H9 (cell line): ENCODE measurements at regions not wholly inside any gene's neighbourhood (a gene's known extent, or its start where the extent isn't known, plus 50 kb on each side); places are given as distances from the start of the nearest gene placed in this dataset.

Experiments used
- DNase-seq: peaks from one replicate; pipeline ENCODE4 v3.0.0-alpha.2; 2017
- H2AFZ ChIP-seq: one replicate; pipeline ENCODE4 v1.6.1; 2013; ENCODE audit warnings: mild to moderate bottlenecking, low read length, control low read depth, moderate library complexity
- H2AK5ac ChIP-seq: 2 replicates; pipeline ENCODE4 v1.6.1; 2013; ENCODE audit warnings: low read length, control low read depth, mixed read lengths; ENCODE audit not compliant: insufficient read length
- H2BK120ac ChIP-seq: one replicate; pipeline ENCODE4 v1.6.1; 2013; ENCODE audit warnings: low read depth, mild to moderate bottlenecking, low read length, control low read depth, inconsistent platforms; ENCODE audit not compliant: poor library complexity, severe bottlenecking
- H2BK12ac ChIP-seq: 2 replicates; pipeline ENCODE4 v1.6.1; 2013; ENCODE audit warnings: low read length, control low read depth, mixed read lengths, low read depth; ENCODE audit not compliant: insufficient read length
- H2BK15ac ChIP-seq: 2 replicates; pipeline ENCODE4 v1.6.1; 2013; ENCODE audit warnings: low read depth, low read length, control low read depth
- H2BK20ac ChIP-seq: one replicate; pipeline ENCODE4 v1.6.1; 2013; ENCODE audit warnings: low read depth, mild to moderate bottlenecking, low read length, control low read depth, inconsistent platforms; ENCODE audit not compliant: poor library complexity, severe bottlenecking
- H2BK5ac ChIP-seq: 2 replicates; pipeline ENCODE4 v1.6.1; 2013; ENCODE audit warnings: low read length, control low read depth, mixed read lengths; ENCODE audit not compliant: insufficient read length
- H3K14ac ChIP-seq: 2 replicates; pipeline ENCODE4 v1.6.1; 2013; ENCODE audit warnings: low read length, control low read depth; ENCODE audit not compliant: insufficient read depth
- H3K18ac ChIP-seq: 2 replicates; pipeline ENCODE4 v1.6.1; 2013; ENCODE audit warnings: low read depth, mild to moderate bottlenecking, mixed read lengths, low read length, control low read depth; ENCODE audit not compliant: insufficient read length
- H3K23ac ChIP-seq: 2 replicates; pipeline ENCODE4 v1.6.1; 2013; ENCODE audit warnings: low read length, control low read depth, mixed read lengths, low read depth; ENCODE audit not compliant: insufficient read length
- H3K23me2 ChIP-seq: 2 replicates; pipeline ENCODE4 v1.6.1; 2013; ENCODE audit warnings: low read depth, mild to moderate bottlenecking, mixed read lengths, low read length, control low read depth; ENCODE audit not compliant: insufficient read length, poor library complexity, severe bottlenecking
- H3K27ac ChIP-seq: 2 replicates; pipeline ENCODE4 v1.5.1; 2013; ENCODE audit warnings: low read length, control low read depth, mixed read lengths, low read depth; ENCODE audit not compliant: insufficient read length
- H3K27me3 ChIP-seq: 2 replicates; pipeline ENCODE4 v1.6.1; 2013; ENCODE audit warnings: low read length, control low read depth, inconsistent platforms; ENCODE audit not compliant: insufficient read depth
- H3K4ac ChIP-seq: 2 replicates; pipeline ENCODE4 v1.6.1; 2013; ENCODE audit warnings: low read depth, mild to moderate bottlenecking, control low read depth, inconsistent platforms, low read length, moderate library complexity
- H3K4me1 ChIP-seq: 2 replicates; pipeline ENCODE4 v1.6.1; 2013; ENCODE audit warnings: low read length, control low read depth, inconsistent platforms; ENCODE audit not compliant: insufficient read depth
- H3K4me2 ChIP-seq: 2 replicates; pipeline ENCODE4 v1.6.1; 2013; ENCODE audit warnings: low read length, control low read depth, mixed read lengths; ENCODE audit not compliant: insufficient read length, insufficient read depth
- H3K56ac ChIP-seq: 2 replicates; pipeline ENCODE4 v1.6.1; 2013; ENCODE audit warnings: low read depth, mild to moderate bottlenecking, mixed read lengths, low read length, control low read depth; ENCODE audit not compliant: insufficient read length
- H3K79me1 ChIP-seq: 2 replicates; pipeline ENCODE4 v1.6.1; 2013; ENCODE audit warnings: low read depth, mild to moderate bottlenecking, moderate library complexity, low read length, control low read depth, inconsistent platforms; ENCODE audit not compliant: insufficient read depth, poor library complexity, severe bottlenecking
- H3K79me2 ChIP-seq: 2 replicates; pipeline ENCODE4 v1.6.1; 2013; ENCODE audit warnings: low read length, control low read depth, inconsistent platforms; ENCODE audit not compliant: insufficient read depth
- H3K9ac ChIP-seq: 2 replicates; pipeline ENCODE4 v1.6.1; 2013; ENCODE audit warnings: low read length, control low read depth, mixed read lengths; ENCODE audit not compliant: insufficient read length; ENCODE audit errors: extremely low read depth
- H3K9me3 ChIP-seq: one replicate; pipeline ENCODE4 v1.6.1; 2013; ENCODE audit warnings: low read depth, low read length, inconsistent platforms; ENCODE audit not compliant: control insufficient read depth
- H3T11ph ChIP-seq: one replicate; pipeline ENCODE4 v1.6.1; 2013; ENCODE audit warnings: mild to moderate bottlenecking, low read length, control low read depth, inconsistent platforms
- H4K20me1 ChIP-seq: one replicate; pipeline ENCODE4 v1.6.1; 2013; ENCODE audit not compliant: control insufficient read depth, insufficient read length, insufficient read depth
- H4K5ac ChIP-seq: 2 replicates; pipeline ENCODE4 v1.6.1; 2013; ENCODE audit warnings: low read depth, mild to moderate bottlenecking, mixed read lengths, low read length, control low read depth; ENCODE audit not compliant: insufficient read length
- H4K8ac ChIP-seq: replicated peaks from 2 replicates; pipeline ENCODE4 v1.6.1; 2013; ENCODE audit warnings: low read length, control low read depth, mixed read lengths, low read depth; ENCODE audit not compliant: insufficient read length
- H4K91ac ChIP-seq: 2 replicates; pipeline ENCODE4 v1.6.1; 2013; ENCODE audit warnings: low read depth, mild to moderate bottlenecking, moderate library complexity, mixed read lengths, low read length, control low read depth; ENCODE audit not compliant: insufficient read length
- H3K27ac Mint-ChIP-seq, 3 experiments: 2 replicates in 2 of 3; 3 replicates in 1 of 3; pipeline ENCODE4 v1.8.0; 2020 to 2021; ENCODE audit warnings: mixed read lengths in 3 of 3, mild to moderate bottlenecking in 1 of 3, moderate library complexity in 1 of 3
- H3K27me3 Mint-ChIP-seq: 2 replicates; pipeline ENCODE4 v1.8.0; 2021; ENCODE audit warnings: low read depth, mild to moderate bottlenecking, moderate library complexity, mixed read lengths
- H3K36me3 Mint-ChIP-seq, 3 experiments: 2 replicates in 2 of 3; 3 replicates in 1 of 3; pipeline ENCODE4 v1.8.0; 2020 to 2021; ENCODE audit warnings: low read depth in 3 of 3, mixed read lengths in 3 of 3; ENCODE audit not compliant: insufficient read depth in 1 of 3
- H3K4me1 Mint-ChIP-seq, 2 experiments: 2 replicates each; pipeline ENCODE4 v1.8.0; 2020; ENCODE audit warnings: mixed read lengths in 2 of 2
- H3K4me3 Mint-ChIP-seq, 2 experiments: 2 replicates in 1 of 2; 3 replicates in 1 of 2; pipeline ENCODE4 v1.8.0; 2020 to 2021; ENCODE audit warnings: mild to moderate bottlenecking in 2 of 2, mixed read lengths in 2 of 2, moderate library complexity in 1 of 2
- H3K9me3 Mint-ChIP-seq, 2 experiments: 2 replicates in 1 of 2; 3 replicates in 1 of 2; pipeline ENCODE4 v1.8.0; 2020; ENCODE audit warnings: mild to moderate bottlenecking in 2 of 2, mixed read lengths in 2 of 2, moderate library complexity in 1 of 2
- WGBS: extraction: QIAGEN DNeasy Blood & Tissue Kit; methylation state at CpG from one replicate; pipeline ENCODE4 v1.1.7; 2013; ENCODE audit warnings: missing lambda C conversion rate, low lambda C conversion rate, mixed read lengths; ENCODE audit not compliant: insufficient read length; ENCODE audit errors: extremely low coverage; 5-methylcytosine and 5-hydroxymethylcytosine counted together
- TF ChIP-seq, protein P1 (sequence below): fragments of 200-600 bp; sonication (generic); conservative IDR thresholded peaks from 3 replicates; pipeline ENCODE4 v1.8.0; 2021; ENCODE audit warnings: antibody characterized with exemption, mild to moderate bottlenecking

GRCh38 chr4:43690116-43690515 is 758.5 kb downstream of the KCTD8 start:
- Histone ChIP-seq H2BK20ac (no peak overlapping the region), H2BK15ac (no peak overlapping the region), H3K14ac (no peak overlapping the region), H4K8ac (no peak overlapping the region), H3K23me2 (no peaks in the 10 kb centered on the region), H2BK120ac (no peak overlapping the region), H3K23ac (no peak overlapping the region), H3K27me3 (no peaks in the 10 kb centered on the region), H3K18ac (no peak overlapping the region), H4K20me1 (no peaks in the 10 kb centered on the region), H4K91ac (no peak overlapping the region), H3K79me2 (no peaks in the 10 kb centered on the region), H3K9me3 (no peaks in the 10 kb centered on the region), H3K4me2 (no peak overlapping the region), H2AFZ (no peak overlapping the region), H2BK12ac (no peak overlapping the region), H3K9ac (no peak overlapping the region), H3K4me1 (no peaks in the 10 kb centered on the region), H4K5ac (no peak overlapping the region), H3T11ph (no peak overlapping the region), H2AK5ac (no peak overlapping the region), H3K4ac (no peak overlapping the region), H2BK5ac (no peak overlapping the region), H3K79me1 (no peaks in the 10 kb centered on the region), H3K27ac (no peak overlapping the region), H3K56ac (no peak overlapping the region)
- H3K27ac Mint-ChIP-seq = no peak overlapping the region
- DNase-seq = no peak
- peaks cover 6 to 13% of the 10 kb centered on the region in 2 experiments; a peak in 4 of 5 replicates for H3K9me3 Mint-ChIP-seq
- TF ChIP-seq, protein P1, sequence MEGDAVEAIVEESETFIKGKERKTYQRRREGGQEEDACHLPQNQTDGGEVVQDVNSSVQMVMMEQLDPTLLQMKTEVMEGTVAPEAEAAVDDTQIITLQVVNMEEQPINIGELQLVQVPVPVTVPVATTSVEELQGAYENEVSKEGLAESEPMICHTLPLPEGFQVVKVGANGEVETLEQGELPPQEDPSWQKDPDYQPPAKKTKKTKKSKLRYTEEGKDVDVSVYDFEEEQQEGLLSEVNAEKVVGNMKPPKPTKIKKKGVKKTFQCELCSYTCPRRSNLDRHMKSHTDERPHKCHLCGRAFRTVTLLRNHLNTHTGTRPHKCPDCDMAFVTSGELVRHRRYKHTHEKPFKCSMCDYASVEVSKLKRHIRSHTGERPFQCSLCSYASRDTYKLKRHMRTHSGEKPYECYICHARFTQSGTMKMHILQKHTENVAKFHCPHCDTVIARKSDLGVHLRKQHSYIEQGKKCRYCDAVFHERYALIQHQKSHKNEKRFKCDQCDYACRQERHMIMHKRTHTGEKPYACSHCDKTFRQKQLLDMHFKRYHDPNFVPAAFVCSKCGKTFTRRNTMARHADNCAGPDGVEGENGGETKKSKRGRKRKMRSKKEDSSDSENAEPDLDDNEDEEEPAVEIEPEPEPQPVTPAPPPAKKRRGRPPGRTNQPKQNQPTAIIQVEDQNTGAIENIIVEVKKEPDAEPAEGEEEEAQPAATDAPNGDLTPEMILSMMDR = no peak
- no peak overlapping the region for H3K4me3 Mint-ChIP-seq
- H3K27me3 Mint-ChIP-seq = no peaks in the 10 kb centered on the region
- no CpG with 5 or more reads among the region's 1 CpG for WGBS
- H3K36me3 Mint-ChIP-seq = peaks cover 0 to 2% (median 0%) of the 10 kb centered on the region in 3 experiments; a peak in 2 of 7 replicates
- H3K4me1 Mint-ChIP-seq = no peaks in the 10 kb centered on the region
